Mesendoderm (in vitro differentiated cells): ENCODE measurements at regions not wholly inside any gene's neighbourhood (a gene's known extent, or its start where the extent isn't known, plus 50 kb on each side); places are given as distances from the start of the nearest gene placed in this dataset.

Experiments
- DNase-seq: peaks from one replicate; pipeline ENCODE4 v3.0.0; 2013
- H2AK5ac ChIP-seq: 2 replicates; pipeline ENCODE4 v1.6.1; 2013; ENCODE audit warnings: low read length, inconsistent platforms
- H2BK120ac ChIP-seq: 2 replicates; pipeline ENCODE4 v1.6.1; 2013; ENCODE audit warnings: low read depth, mild to moderate bottlenecking, low read length, moderate library complexity, mixed read lengths
- H2BK15ac ChIP-seq: replicated peaks from 2 replicates; pipeline ENCODE4 v1.6.1; 2013; ENCODE audit warnings: low read depth, mild to moderate bottlenecking, moderate library complexity
- H2BK5ac ChIP-seq: 2 replicates; pipeline ENCODE4 v1.6.1; 2013; ENCODE audit warnings: low read length, inconsistent platforms
- H3K18ac ChIP-seq: 2 replicates; pipeline ENCODE4 v1.6.1; 2013; ENCODE audit warnings: mild to moderate bottlenecking, low read length, mixed read lengths
- H3K23ac ChIP-seq: one replicate; pipeline ENCODE4 v1.6.1; 2013; ENCODE audit warnings: low read length
- H3K27ac ChIP-seq: 2 replicates; pipeline ENCODE4 v1.5.1; 2013; ENCODE audit warnings: low read depth, mild to moderate bottlenecking, inconsistent platforms, low read length, moderate library complexity
- H3K27me3 ChIP-seq: 2 replicates; pipeline ENCODE4 v1.6.1; 2013; ENCODE audit warnings: low read length, control low read depth, mild to moderate bottlenecking, inconsistent platforms; ENCODE audit not compliant: insufficient read depth, poor library complexity
- H3K36me3 ChIP-seq: 2 replicates; pipeline ENCODE4 v1.6.1; 2013; ENCODE audit warnings: low read length, inconsistent platforms; ENCODE audit not compliant: control insufficient read depth, insufficient read depth
- H3K4ac ChIP-seq: one replicate; pipeline ENCODE4 v1.6.1; 2013; ENCODE audit warnings: low read depth, mild to moderate bottlenecking, low read length, moderate library complexity
- H3K4me1 ChIP-seq: 2 replicates; pipeline ENCODE4 v1.6.1; 2013; ENCODE audit warnings: low read depth, low read length, inconsistent platforms; ENCODE audit not compliant: control insufficient read depth
- H3K4me2 ChIP-seq: 2 replicates; pipeline ENCODE4 v1.6.1; 2013; ENCODE audit warnings: low read length
- H3K4me3 ChIP-seq: 2 replicates; pipeline ENCODE4 v1.5.1; 2013; ENCODE audit warnings: mild to moderate bottlenecking, low read length
- H3K56ac ChIP-seq: one replicate; pipeline ENCODE4 v1.6.1; 2013; ENCODE audit warnings: low read length
- H3K79me1 ChIP-seq: 2 replicates; pipeline ENCODE4 v1.6.1; 2013; ENCODE audit warnings: low read length, inconsistent platforms
- H3K79me2 ChIP-seq: 2 replicates; pipeline ENCODE4 v1.6.1; 2013; ENCODE audit warnings: mild to moderate bottlenecking, low read length; ENCODE audit not compliant: control insufficient read depth, insufficient read depth
- H3K9ac ChIP-seq: 2 replicates; pipeline ENCODE4 v1.6.1; 2013; ENCODE audit warnings: low read length, inconsistent platforms
- H4K5ac ChIP-seq: one replicate; pipeline ENCODE4 v1.6.1; 2013; ENCODE audit warnings: low read length
- H4K8ac ChIP-seq: one replicate; pipeline ENCODE4 v1.6.1; 2013; ENCODE audit warnings: low read depth, mild to moderate bottlenecking, control low read depth, low read length, moderate library complexity
- WGBS: extraction: QIAGEN DNeasy Blood & Tissue Kit; methylation state at CpG from one replicate; pipeline ENCODE4 v1.1.7; 2013; ENCODE audit warnings: low lambda C conversion rate, missing lambda C conversion rate; ENCODE audit not compliant: insufficient coverage; ENCODE audit errors: extremely low coverage; 5-methylcytosine and 5-hydroxymethylcytosine counted together

GRCh38 chr11:36791957-36792356 lies 193.9 kb upstream of the RAG2 start:
- no peak overlapping the region for H4K5ac ChIP-seq
- H3K36me3 ChIP-seq: no peaks in the 10 kb centered on the region
- H4K8ac ChIP-seq: no peak overlapping the region
- no peak overlapping the region for H2BK120ac ChIP-seq
- H3K79me2 ChIP-seq: no peaks in the 10 kb centered on the region
- H3K4me3 ChIP-seq: no peak overlapping the region
- H3K18ac ChIP-seq: no peak overlapping the region
- H3K4me1 ChIP-seq: no peaks in the 10 kb centered on the region
- no peak overlapping the region for H2BK15ac ChIP-seq
- no peak overlapping the region for H3K56ac ChIP-seq
- H3K4ac ChIP-seq: no peak overlapping the region
- H3K9ac ChIP-seq: no peak overlapping the region
- H2AK5ac ChIP-seq: no peak overlapping the region
- no peak overlapping the region for H2BK5ac ChIP-seq
- no peak overlapping the region for H3K4me2 ChIP-seq
- H3K27me3 ChIP-seq: no peaks in the 10 kb centered on the region
- H3K23ac ChIP-seq: no peak overlapping the region
- no peaks in the 10 kb centered on the region for H3K79me1 ChIP-seq
- no peak overlapping the region for H3K27ac ChIP-seq
- DNase-seq: no peak
- no CpG with 5 or more reads among the region's 2 CpGs for WGBS

GRCh38 chr11:36790526-36790925 lies 192.5 kb upstream of the RAG2 start:
- no CpG with 5 or more reads among the region's 3 CpGs for WGBS
- Histone ChIP-seq H3K36me3 (no peaks in the 10 kb centered on the region), H2BK5ac (no peak overlapping the region), H3K4ac (no peak overlapping the region), H3K79me2 (no peaks in the 10 kb centered on the region), H4K5ac (no peak overlapping the region), H3K56ac (no peak overlapping the region), H3K4me3 (no peak overlapping the region), H3K79me1 (no peaks in the 10 kb centered on the region), H3K27me3 (no peaks in the 10 kb centered on the region), H4K8ac (no peak overlapping the region), H3K27ac (no peak overlapping the region), H3K4me1 (no peaks in the 10 kb centered on the region), H3K9ac (no peak overlapping the region), H2BK15ac (no peak overlapping the region), H3K23ac (no peak overlapping the region), H2BK120ac (no peak overlapping the region), H3K18ac (no peak overlapping the region), H2AK5ac (no peak overlapping the region), H3K4me2 (no peak overlapping the region)
- DNase-seq: no peak

GRCh38 chr11:36783808-36784207 lies 185.8 kb upstream of the RAG2 start:
- Histone ChIP-seq H2BK5ac (no peak overlapping the region), H3K4me1 (no peaks in the 10 kb centered on the region), H3K56ac (no peak overlapping the region), H4K8ac (no peak overlapping the region), H2BK120ac (no peak overlapping the region), H3K9ac (no peak overlapping the region), H3K79me2 (no peaks in the 10 kb centered on the region), H2AK5ac (no peak overlapping the region), H3K79me1 (no peaks in the 10 kb centered on the region), H3K23ac (no peak overlapping the region), H3K27ac (no peak overlapping the region), H3K36me3 (no peaks in the 10 kb centered on the region), H2BK15ac (no peak overlapping the region), H3K4me3 (no peak overlapping the region), H4K5ac (no peak overlapping the region), H3K4ac (no peak overlapping the region), H3K4me2 (no peak overlapping the region), H3K27me3 (no peaks in the 10 kb centered on the region), H3K18ac (no peak overlapping the region)
- WGBS: no CpG with 5 or more reads among the region's 1 CpG
- DNase-seq: no peak

GRCh38 chr11:36779791-36780190 lies 181.8 kb upstream of the RAG2 start:
- Histone ChIP-seq H3K9ac (no peak overlapping the region), H3K18ac (no peak overlapping the region), H3K4me3 (no peak overlapping the region), H3K4me1 (no peaks in the 10 kb centered on the region), H2BK120ac (no peak overlapping the region), H3K36me3 (no peaks in the 10 kb centered on the region), H3K27ac (no peak overlapping the region), H2AK5ac (no peak overlapping the region), H3K79me1 (no peaks in the 10 kb centered on the region), H4K8ac (no peak overlapping the region), H2BK15ac (no peak overlapping the region), H2BK5ac (no peak overlapping the region), H3K4me2 (no peak overlapping the region), H3K56ac (no peak overlapping the region), H3K23ac (no peak overlapping the region), H3K79me2 (no peaks in the 10 kb centered on the region), H3K4ac (no peak overlapping the region), H3K27me3 (no peaks in the 10 kb centered on the region), H4K5ac (no peak overlapping the region)
- DNase-seq: no peak
- WGBS: no CpG with 5 or more reads among the region's 3 CpGs

GRCh38 chr11:36777311-36777710 lies 179.3 kb upstream of the RAG2 start:
- no peak overlapping the region for H2AK5ac ChIP-seq
- no peaks in the 10 kb centered on the region for H3K79me2 ChIP-seq
- DNase-seq: no peak
- no peak overlapping the region for H3K9ac ChIP-seq
- no peak overlapping the region for H3K27ac ChIP-seq
- no peak overlapping the region for H3K18ac ChIP-seq
- no peak overlapping the region for H4K8ac ChIP-seq
- no peak overlapping the region for H3K56ac ChIP-seq
- no CpG with 5 or more reads among the region's 2 CpGs for WGBS
- no peak overlapping the region for H2BK120ac ChIP-seq
- H3K4me2 ChIP-seq: no peak overlapping the region
- no peaks in the 10 kb centered on the region for H3K36me3 ChIP-seq
- no peaks in the 10 kb centered on the region for H3K27me3 ChIP-seq
- H3K4me1 ChIP-seq: no peaks in the 10 kb centered on the region
- H4K5ac ChIP-seq: no peak overlapping the region
- H3K79me1 ChIP-seq: no peaks in the 10 kb centered on the region
- no peak overlapping the region for H2BK15ac ChIP-seq
- no peak overlapping the region for H3K4me3 ChIP-seq
- H3K23ac ChIP-seq: no peak overlapping the region
- H2BK5ac ChIP-seq: no peak overlapping the region
- no peak overlapping the region for H3K4ac ChIP-seq

GRCh38 chr11:36775756-36776155 lies 177.7 kb upstream of the RAG2 start:
- H3K4me3 ChIP-seq: no peak overlapping the region
- no peak for DNase-seq
- no peak overlapping the region for H3K27ac ChIP-seq
- H3K79me1 ChIP-seq: no peaks in the 10 kb centered on the region
- H2BK5ac ChIP-seq: no peak overlapping the region
- no peak overlapping the region for H3K56ac ChIP-seq
- H4K8ac ChIP-seq: no peak overlapping the region
- no peak overlapping the region for H2AK5ac ChIP-seq
- no peak overlapping the region for H4K5ac ChIP-seq
- H3K27me3 ChIP-seq: no peaks in the 10 kb centered on the region
- H3K4me2 ChIP-seq: no peak overlapping the region
- no peak overlapping the region for H2BK120ac ChIP-seq
- no CpG with 5 or more reads among the region's 2 CpGs for WGBS
- no peak overlapping the region for H2BK15ac ChIP-seq
- H3K4me1 ChIP-seq: no peaks in the 10 kb centered on the region
- H3K4ac ChIP-seq: no peak overlapping the region
- H3K18ac ChIP-seq: no peak overlapping the region
- no peak overlapping the region for H3K9ac ChIP-seq
- H3K23ac ChIP-seq: no peak overlapping the region
- H3K36me3 ChIP-seq: no peaks in the 10 kb centered on the region
- no peaks in the 10 kb centered on the region for H3K79me2 ChIP-seq
